GM20000 (cell line): ENCODE measurements at regions not wholly inside any gene's neighbourhood (a gene's known extent, or its start where the extent isn't known, plus 50 kb on each side); places are given as distances from the start of the nearest gene placed in this dataset.

Source experiments
- DNase-seq: peaks from one replicate; pipeline ENCODE4 v3.0.0; 2012; ENCODE audit warnings: low spot score
- TF ChIP-seq, protein P1 (sequence below): IDR thresholded peaks from 2 replicates; pipeline ENCODE4 v1.5.1; 2012; ENCODE audit warnings: mild to moderate bottlenecking, control low read depth; ENCODE audit errors: extremely low read depth, missing control alignments

DNA sequence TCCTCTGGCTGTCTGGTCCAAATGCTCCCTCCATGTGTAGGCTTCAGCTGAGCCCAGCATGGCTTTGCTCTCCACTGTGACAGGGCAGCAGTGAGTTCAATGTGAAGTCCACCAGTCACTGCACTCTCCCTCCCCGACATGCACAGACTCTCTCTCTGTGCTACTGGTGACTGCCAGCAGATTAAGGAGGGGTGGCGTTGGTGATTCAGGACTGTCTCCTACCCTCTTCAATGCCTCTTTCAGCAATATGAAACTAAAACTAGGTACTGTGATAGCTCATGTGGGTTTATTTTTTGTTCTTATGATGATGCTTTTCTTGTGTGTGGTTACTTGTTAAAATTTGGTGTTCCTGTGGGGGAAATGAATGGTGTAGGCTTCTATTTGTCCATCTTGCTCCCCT, 201.0 kb upstream of the RBMS1 start:
- no peak for DNase-seq
- TF ChIP-seq, protein P1, sequence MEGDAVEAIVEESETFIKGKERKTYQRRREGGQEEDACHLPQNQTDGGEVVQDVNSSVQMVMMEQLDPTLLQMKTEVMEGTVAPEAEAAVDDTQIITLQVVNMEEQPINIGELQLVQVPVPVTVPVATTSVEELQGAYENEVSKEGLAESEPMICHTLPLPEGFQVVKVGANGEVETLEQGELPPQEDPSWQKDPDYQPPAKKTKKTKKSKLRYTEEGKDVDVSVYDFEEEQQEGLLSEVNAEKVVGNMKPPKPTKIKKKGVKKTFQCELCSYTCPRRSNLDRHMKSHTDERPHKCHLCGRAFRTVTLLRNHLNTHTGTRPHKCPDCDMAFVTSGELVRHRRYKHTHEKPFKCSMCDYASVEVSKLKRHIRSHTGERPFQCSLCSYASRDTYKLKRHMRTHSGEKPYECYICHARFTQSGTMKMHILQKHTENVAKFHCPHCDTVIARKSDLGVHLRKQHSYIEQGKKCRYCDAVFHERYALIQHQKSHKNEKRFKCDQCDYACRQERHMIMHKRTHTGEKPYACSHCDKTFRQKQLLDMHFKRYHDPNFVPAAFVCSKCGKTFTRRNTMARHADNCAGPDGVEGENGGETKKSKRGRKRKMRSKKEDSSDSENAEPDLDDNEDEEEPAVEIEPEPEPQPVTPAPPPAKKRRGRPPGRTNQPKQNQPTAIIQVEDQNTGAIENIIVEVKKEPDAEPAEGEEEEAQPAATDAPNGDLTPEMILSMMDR = no peak

DNA sequence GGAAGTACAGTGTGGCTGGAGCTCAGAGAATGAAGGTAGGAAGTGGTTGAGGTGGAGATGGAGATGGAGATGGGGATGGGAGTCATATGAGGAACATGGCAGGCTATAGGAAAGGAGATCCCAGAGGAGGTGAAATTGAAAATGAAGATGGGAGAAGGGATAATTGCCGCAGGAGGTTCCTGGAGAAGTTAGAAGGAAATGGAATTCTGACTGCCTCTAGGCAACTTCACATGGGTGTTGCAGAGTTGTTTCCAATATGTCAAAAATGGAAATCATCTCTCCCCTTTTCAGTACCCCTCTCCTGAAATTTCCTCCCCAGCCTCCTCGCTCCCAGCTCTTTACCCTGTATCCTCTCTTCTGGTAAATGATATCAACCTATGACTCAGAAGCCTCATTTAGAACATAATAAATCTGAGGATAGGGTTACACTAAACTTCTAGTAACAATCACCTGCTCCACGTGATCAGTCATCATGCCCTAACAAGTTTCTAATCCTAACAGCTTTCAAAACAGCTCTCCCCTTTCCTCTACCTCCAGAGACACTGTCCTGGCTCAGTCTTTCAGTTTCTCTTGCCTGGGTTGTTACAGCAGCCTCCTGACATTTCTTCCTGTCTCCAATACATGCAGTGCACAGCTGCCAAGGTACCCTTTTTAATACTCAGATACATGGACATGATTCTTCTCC, 201.9 kb upstream of the RBMS1 start:
- TF ChIP-seq, protein P1 = no peak
- DNase-seq = no peak

DNA sequence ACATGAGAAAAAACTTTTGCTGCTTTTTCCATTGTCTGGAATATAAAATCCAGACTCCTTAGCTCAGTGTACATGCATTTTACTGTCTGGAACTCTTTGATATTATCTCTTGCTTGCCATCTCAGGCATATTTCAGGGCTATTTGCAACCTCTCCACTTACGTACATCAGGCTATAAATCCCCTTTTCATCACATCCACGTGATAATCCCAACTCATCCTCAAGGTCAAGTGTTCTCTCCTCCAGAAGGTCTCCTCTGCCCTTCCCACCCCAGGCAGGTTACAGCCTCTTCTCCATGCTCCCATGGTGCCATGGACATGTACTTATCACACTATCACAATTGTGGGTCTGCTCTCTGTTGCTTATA, 202.5 kb upstream of the RBMS1 start:
- DNase-seq = no peak
- TF ChIP-seq, protein P1 = no peak

DNA sequence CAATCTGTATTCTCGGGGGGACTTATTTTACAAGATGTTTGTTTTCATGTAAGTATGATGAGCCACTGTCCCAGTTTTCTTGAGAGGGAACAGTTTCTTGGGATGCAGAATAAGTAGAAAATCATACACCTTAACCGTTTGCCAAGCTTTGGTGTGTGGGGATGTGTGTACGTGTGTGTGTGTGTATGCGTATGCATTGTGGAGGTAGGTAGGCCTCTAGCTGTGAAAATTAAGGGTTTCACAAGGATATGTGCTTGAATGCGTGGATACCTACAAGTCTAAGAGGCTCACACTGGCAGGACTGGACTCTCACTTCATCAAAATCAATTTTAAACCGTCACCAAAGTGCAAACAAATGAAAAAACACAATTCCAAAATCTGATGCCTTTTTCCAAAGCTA, 204.2 kb upstream of the RBMS1 start:
- DNase-seq = no peak
- TF ChIP-seq, protein P1 = no peak

DNA sequence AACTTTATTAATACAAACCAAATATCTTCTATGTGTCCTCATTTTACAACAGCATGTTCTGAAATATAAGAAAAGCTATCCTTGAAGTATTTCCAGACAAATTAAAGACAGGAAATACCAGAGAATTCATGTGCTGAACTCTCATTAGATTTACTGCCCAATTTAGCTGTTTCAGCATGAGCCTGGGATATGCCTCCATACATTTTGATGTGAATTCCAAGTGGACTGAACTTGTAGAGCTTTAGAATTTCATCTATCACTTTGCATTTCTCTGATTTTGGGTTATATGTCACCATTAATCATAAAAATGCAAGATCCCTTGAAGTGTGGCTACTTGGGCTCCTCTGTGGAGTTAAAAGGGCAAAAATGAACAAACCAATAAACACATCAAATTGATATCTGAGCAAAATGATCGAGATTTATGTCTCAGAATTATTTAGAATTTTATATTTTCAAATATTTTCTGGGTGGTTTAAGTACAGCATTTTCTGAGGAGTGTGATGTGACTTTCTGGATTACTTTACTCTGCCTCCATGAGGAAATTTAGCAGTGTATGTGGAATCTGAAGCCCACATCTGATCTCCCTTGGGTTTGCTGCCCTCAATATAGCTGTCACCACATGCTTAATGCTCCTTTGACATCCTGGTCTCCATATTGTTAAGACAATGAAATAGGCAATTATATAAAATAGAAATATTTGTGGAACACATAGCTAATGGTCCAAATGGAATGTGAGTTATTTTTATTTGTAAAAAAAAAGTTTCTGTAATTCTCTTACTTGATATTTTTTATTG, 206.6 kb upstream of the RBMS1 start:
- DNase-seq = no peak
- TF ChIP-seq, protein P1 = no peak

DNA sequence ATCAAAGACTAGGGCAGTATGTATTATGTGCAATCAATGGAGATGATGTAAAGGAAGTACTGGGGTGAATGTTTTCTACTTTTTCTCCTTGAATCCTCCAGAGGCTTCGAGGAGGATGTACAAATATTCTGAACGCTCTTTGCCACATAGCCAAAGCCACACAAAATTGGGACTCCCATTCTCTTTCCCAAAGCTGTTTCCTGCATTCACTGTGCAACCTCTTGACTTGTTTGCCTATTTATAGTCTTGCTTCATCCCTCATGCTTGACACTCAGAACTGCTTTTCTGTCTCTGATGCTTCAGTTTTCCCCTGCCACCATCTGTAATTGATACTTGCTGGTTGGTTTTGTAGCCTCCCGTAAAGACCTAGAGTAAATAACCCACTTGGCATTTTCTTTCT, 208.2 kb upstream of the RBMS1 start:
- no peak for DNase-seq

DNA sequence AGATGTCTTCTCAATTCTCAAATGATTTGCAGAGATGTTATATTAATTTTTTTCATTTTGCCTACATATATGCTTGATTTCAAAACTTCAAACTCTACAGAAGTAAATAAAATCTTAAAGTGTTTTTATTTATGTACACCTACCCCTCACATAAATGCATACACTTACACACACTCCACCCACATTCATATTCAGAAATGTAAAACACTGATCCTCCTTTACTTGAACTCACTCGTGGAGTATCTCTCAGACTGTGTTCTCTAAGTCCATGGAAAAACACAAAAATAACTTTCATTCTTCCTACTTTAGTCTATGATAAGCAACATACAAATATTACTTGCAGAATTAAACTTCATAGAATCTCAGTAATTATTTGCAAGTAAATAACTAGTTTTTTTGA, 209.1 kb upstream of the RBMS1 start:
- TF ChIP-seq, protein P1 = no peak

More for the DNA sequence above, 208.2 kb upstream of the RBMS1 start:
- TF ChIP-seq, protein P1 = no peak

More for the DNA sequence above, 209.1 kb upstream of the RBMS1 start:
- DNase-seq = no peak
